ENCODE measurements at regions not wholly inside any gene's neighbourhood (a gene's known extent, or its start where the extent isn't known, plus 50 kb on each side); places are given as distances from the start of the nearest gene placed in this dataset.

DNA sequence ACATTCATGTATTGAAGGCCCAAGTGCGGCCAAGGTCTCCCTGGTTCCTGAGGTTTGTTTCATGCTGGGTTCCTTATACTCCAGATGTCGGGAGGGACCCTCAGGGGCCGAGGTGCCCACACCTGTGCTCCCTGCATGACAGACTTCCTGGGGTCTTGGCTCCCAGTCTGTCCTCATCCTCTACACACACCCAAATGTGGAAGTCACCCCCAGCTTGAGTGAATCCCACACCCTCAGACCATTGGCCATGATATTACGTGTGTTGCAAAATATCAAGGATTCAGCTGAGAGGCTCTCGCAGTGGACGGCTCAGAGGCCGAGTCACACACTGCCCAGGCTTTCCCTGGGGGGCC, 82.2 kb upstream of the DUSP22 start:
- Histone ChIP-seq H3K27ac (no peak overlapping the region), H3K36me3 (no peaks in the 10 kb centered on the region), H3K4me3 (peak overlapping the region in 1 of 4 donors; percentile 53), H3K4me1 (peaks cover 0 to 12% (median 7%) of the 10 kb centered on the region in 3 donors), H3K9me3 (peaks cover 0 to 6% (median 0%) of the 10 kb centered on the region in 3 donors), H3K27me3 (peaks cover 0 to 53% (median 0%) of the 10 kb centered on the region in 4 donors)
- no peak for TF ChIP-seq POLR2A (IDR thresholded peaks at IDR 0.05)
- TF ChIP-seq, protein P1, sequence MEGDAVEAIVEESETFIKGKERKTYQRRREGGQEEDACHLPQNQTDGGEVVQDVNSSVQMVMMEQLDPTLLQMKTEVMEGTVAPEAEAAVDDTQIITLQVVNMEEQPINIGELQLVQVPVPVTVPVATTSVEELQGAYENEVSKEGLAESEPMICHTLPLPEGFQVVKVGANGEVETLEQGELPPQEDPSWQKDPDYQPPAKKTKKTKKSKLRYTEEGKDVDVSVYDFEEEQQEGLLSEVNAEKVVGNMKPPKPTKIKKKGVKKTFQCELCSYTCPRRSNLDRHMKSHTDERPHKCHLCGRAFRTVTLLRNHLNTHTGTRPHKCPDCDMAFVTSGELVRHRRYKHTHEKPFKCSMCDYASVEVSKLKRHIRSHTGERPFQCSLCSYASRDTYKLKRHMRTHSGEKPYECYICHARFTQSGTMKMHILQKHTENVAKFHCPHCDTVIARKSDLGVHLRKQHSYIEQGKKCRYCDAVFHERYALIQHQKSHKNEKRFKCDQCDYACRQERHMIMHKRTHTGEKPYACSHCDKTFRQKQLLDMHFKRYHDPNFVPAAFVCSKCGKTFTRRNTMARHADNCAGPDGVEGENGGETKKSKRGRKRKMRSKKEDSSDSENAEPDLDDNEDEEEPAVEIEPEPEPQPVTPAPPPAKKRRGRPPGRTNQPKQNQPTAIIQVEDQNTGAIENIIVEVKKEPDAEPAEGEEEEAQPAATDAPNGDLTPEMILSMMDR (IDR thresholded peaks at IDR 0.05) = no peak
- 80 to 87% methylated on average over 3 to 7 of the region's 7 CpGs for WGBS, 2 donors
- no peak for DNase-seq
- intact Hi-C loops (cut with DNase I) = no loop called here

DNA sequence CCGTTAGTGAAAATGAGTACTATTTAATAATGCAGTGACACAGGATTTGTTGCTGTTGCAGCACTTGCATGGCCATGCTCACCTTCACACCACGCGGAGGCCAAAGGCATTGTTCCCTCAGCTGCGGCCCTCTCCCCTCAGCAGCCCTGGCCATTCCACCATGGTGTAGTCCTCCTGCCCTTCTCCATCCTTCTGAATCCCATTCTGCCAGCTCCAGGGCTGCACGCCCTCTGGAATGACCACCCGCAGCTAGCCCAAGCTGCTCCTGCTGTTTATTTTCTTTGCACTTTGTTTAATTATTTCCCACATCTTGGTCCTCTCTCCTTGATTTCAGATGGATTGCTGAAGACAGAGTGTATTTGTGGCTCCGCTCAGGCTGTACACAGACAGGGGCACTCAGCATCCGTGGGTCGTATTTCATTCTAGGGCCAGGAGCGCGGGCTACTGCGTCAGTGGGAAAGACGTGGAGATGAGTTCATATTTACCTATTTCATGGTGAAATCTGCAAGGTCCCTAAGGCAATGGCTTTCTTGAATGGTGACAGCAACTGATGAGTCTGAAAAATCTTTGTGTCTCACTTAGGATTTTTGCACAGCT, 81.4 kb upstream of the DUSP22 start:
- 65 to 73% methylated on average over 10 to 13 of the region's 13 CpGs for WGBS, 2 donors
- Histone ChIP-seq H3K4me3 (no peak overlapping the region), H3K4me1 (peaks cover 0 to 19% (median 7%) of the 10 kb centered on the region in 3 donors), H3K36me3 (no peaks in the 10 kb centered on the region), H3K27ac (no peak overlapping the region), H3K9me3 (peaks cover 0 to 6% (median 0%) of the 10 kb centered on the region in 3 donors), H3K27me3 (peaks cover 0 to 53% (median 0%) of the 10 kb centered on the region in 4 donors)
- intact Hi-C loops (cut with DNase I) = no loop called here
- no peak for DNase-seq
- TF ChIP-seq, protein P1 (IDR thresholded peaks at IDR 0.05) = no peak
- no peak for TF ChIP-seq POLR2A (IDR thresholded peaks at IDR 0.05)

DNA sequence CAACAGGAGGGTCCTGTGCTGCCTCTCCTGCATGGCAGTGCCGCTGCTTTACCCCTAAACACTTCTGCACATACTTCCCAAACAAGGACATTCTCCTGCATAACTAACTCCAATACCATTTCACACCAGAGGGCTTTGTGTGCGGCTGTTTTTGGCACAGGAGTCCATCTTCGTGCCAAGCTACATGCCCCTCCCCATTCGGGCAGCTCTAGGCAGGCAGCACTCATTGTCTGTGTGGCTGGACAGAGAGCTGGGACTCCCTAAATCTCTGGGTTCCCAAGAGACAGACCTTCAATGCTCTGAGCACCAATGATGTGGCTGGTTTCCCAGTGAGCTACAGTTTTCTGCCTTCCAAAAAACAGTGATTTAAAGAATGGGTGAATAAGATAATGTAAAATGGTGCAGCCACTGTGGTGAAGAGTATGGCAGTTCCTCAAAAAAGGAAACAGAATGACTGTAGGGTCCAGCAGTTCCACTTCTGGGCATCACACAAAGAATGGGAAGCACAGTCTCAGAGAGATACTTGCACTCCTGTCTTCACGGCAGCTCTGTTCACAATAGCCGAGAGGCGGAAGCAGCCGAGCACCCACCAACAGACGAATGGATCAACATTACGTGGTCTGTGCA, 80.3 kb upstream of the DUSP22 start:
- Histone ChIP-seq H3K27ac (no peak overlapping the region), H3K4me1 (peaks cover 0 to 22% (median 7%) of the 10 kb centered on the region in 3 donors), H3K36me3 (no peaks in the 10 kb centered on the region), H3K9me3 (peaks cover 0 to 6% (median 0%) of the 10 kb centered on the region in 3 donors), H3K27me3 (peaks cover 0 to 53% (median 0%) of the 10 kb centered on the region in 4 donors), H3K4me3 (no peak overlapping the region)
- intact Hi-C loops (cut with DNase I) = no loop called here
- TF ChIP-seq, protein P1 (IDR thresholded peaks at IDR 0.05) = peak in 1 of 6 experiments; percentile 17
- no peak for TF ChIP-seq POLR2A (IDR thresholded peaks at IDR 0.05)
- DNase-seq = no peak
- 67 to 75% methylated on average over 7 to 10 of the region's 10 CpGs for WGBS, 2 donors

DNA sequence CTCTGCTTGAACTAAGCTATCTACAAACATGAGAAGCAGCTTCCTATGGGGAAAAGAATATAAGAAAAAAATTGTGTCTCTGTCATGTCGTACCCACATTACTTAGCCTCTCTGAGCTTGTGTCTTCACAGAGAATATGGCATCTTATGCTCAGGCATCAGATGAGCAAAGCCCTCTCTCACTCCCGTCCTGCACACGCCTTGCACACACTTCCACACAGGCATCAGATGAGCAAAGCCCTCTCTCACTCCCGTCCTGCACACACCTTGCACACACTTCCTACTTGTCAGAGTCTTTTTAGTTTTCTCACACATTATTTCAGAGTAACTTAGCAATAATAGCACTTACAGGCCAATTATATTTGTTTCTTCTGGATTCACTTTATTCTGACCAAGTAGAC, 79.0 kb upstream of the DUSP22 start:
- Histone ChIP-seq H3K9me3 (peaks cover 0 to 6% (median 0%) of the 10 kb centered on the region in 3 donors), H3K36me3 (no peaks in the 10 kb centered on the region), H3K27me3 (peaks cover 0 to 53% (median 0%) of the 10 kb centered on the region in 4 donors), H3K4me1 (peaks cover 0 to 22% (median 7%) of the 10 kb centered on the region in 3 donors), H3K4me3 (no peak overlapping the region), H3K27ac (no peak overlapping the region)
- TF ChIP-seq, protein P1 (IDR thresholded peaks at IDR 0.05) = no peak
- TF ChIP-seq POLR2A (IDR thresholded peaks at IDR 0.05) = no peak
- no peak for DNase-seq
- WGBS, 2 donors = 77 to 90% methylated on average over 4 of the region's 4 CpGs
- intact Hi-C loops (cut with DNase I) = no loop called here

DNA sequence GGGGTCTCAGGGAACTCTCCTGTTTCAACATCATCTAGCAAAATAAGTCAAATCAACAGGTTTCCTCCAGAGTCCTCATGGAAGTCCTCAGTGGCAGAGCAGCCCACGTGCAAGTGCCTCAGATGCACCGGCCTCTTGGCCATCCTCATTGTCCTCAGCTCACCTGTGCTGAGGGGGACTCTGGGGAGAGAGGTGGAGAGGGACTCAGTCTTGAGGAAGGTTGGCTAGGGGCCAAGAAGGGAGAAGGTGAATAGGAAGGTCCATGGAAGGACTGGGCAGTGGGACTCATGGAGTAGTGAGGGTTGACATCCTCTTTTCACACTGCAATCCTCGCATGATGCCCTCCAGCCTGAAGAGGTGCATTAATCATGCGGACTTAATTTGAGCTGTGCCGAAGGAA, 77.9 kb upstream of the DUSP22 start:
- 89 to 96% methylated on average over 3 to 5 of the region's 5 CpGs for WGBS, 2 donors
- intact Hi-C loops (cut with DNase I) = no loop called here
- peaks cover 0 to 50% (median 0%) of the 10 kb centered on the region in 4 donors for H3K27me3 ChIP-seq
- peaks cover 0 to 23% (median 7%) of the 10 kb centered on the region in 3 donors for H3K4me1 ChIP-seq
- no peak for DNase-seq
- H3K9me3 ChIP-seq = peaks cover 0 to 6% (median 0%) of the 10 kb centered on the region in 3 donors
- no peak overlapping the region for H3K27ac ChIP-seq
- H3K36me3 ChIP-seq = no peaks in the 10 kb centered on the region
- no peak for TF ChIP-seq POLR2A (IDR thresholded peaks at IDR 0.05)
- TF ChIP-seq, protein P1 (IDR thresholded peaks at IDR 0.05) = no peak
- no peak overlapping the region for H3K4me3 ChIP-seq
